ENCODE measurements at regions not wholly inside any gene's neighbourhood (a gene's known extent, or its start where the extent isn't known, plus 50 kb on each side); places are given as distances from the start of the nearest gene placed in this dataset.

GRCh38 chr3:118445036-118445435 lies 589.6 kb downstream of the IGSF11 start:
- Histone ChIP-seq H3K9ac (ENCODE audit: insufficient read depth in 1 of 2, low read depth in 2 of 2, low read length in 2 of 2) (no peak overlapping the region), H3K79me2 (ENCODE audit: control insufficient read depth, insufficient read depth, low read length) (no peaks in the 10 kb centered on the region), H3K9me3 (replicated peaks; ENCODE audit: control insufficient read depth, insufficient read depth, low read depth, low read length) (no peaks in the 10 kb centered on the region), H3K4me3 (no peak overlapping the region), H3K36me3 (ENCODE audit: control insufficient read depth, insufficient read depth, low read length) (no peaks in the 10 kb centered on the region), H3K4me1 (replicated peaks in 1 of 2; ENCODE audit: control insufficient read depth in 2 of 2, insufficient read depth in 2 of 2, low read length in 2 of 2) (no peaks in the 10 kb centered on the region; a peak in 1 of 5 replicates), H3K27me3 (ENCODE audit: control insufficient read depth in 2 of 2, insufficient read depth in 2 of 2, low read length in 2 of 2) (no peaks in the 10 kb centered on the region), H3K4me2 (ENCODE audit: insufficient read depth, low read length) (no peak overlapping the region), H4K20me1 (replicated peaks; ENCODE audit: control insufficient read depth, insufficient read depth, low read length) (no peaks in the 10 kb centered on the region), H2AFZ (ENCODE audit: low read depth, low read length) (no peak overlapping the region), H3K27ac (ENCODE audit: extremely low read depth, low read depth, low read length) (no peak overlapping the region), H3K9me1 (ENCODE audit: control insufficient read depth, insufficient read depth, low read length) (no peaks in the 10 kb centered on the region)
- ChIA-PET POLR2A (no interaction called here), CTCF (ENCODE audit: low intra/inter-chr PET ratio) (no interaction called here)
- FAIRE-seq: no peak
- intact Hi-C loops (cut with micrococcal nuclease): no loop called here
- in situ Hi-C loops (cut with MboI): no loop called here
- no peak for DNase-seq (ENCODE audit: extremely low read depth in 1 of 4, low spot score in 3 of 4)
- 11% methylated on average over 3 of the region's 6 CpGs for WGBS (ENCODE audit: insufficient coverage, low coverage, missing lambda C conversion rate)
- ATAC-seq: no peak
- BruUV-seq (replicated peaks): no TSS peak
- TF ChIP-seq CEBPG (CRISPR knock-in tag; IDR thresholded peaks at IDR 0.05): no peak
- no peak for TF ChIP-seq CEBPG (tag; conservative IDR thresholded peaks at IDR 0.05 in 1 of 2, IDR thresholded peaks at IDR 0.05 in 1 of 2)
- no peak for TF ChIP-seq NFYB (IDR thresholded peaks at IDR 0.05; ENCODE audit: extremely low read depth, insufficient read length)
- TF ChIP-seq FOSL1 (tag; conservative IDR thresholded peaks at IDR 0.05): no peak
- TF ChIP-seq NELFE (IDR thresholded peaks at IDR 0.05; ENCODE audit: insufficient read depth, insufficient read length): no peak
- TF ChIP-seq ETV1 (tag; conservative IDR thresholded peaks at IDR 0.05; ENCODE audit: low read depth): no peak
- no peak for TF ChIP-seq AFF1 (IDR thresholded peaks at IDR 0.05; ENCODE audit: low read depth in 1 of 2, partially characterized antibody in 2 of 2)
- TF ChIP-seq KLF16 (IDR thresholded peaks at IDR 0.05): no peak
- TF ChIP-seq NFXL1 (CRISPR knock-in tag; IDR thresholded peaks at IDR 0.05): no peak
- no peak for TF ChIP-seq ETS1 (conservative IDR thresholded peaks at IDR 0.05; ENCODE audit: control insufficient read depth, low read depth, low read length)
- no peak for TF ChIP-seq ERF (CRISPR knock-in tag; IDR thresholded peaks at IDR 0.05)
- no peak for TF ChIP-seq PYGO2 (tag; IDR thresholded peaks at IDR 0.05)
- no peak for TF ChIP-seq DLX4 (CRISPR knock-in tag; IDR thresholded peaks at IDR 0.05)
- no peak for TF ChIP-seq KDM4B (IDR thresholded peaks at IDR 0.05; ENCODE audit: borderline replicate concordance in 2 of 2, low read depth in 1 of 2)
- TF ChIP-seq STAT5B (CRISPR knock-in tag; IDR thresholded peaks at IDR 0.05): no peak
- TF ChIP-seq CHAMP1 (IDR thresholded peaks at IDR 0.05): no peak

All from K562 (cell line).